GM19043 (cell line): ENCODE measurements at regions not wholly inside any gene's neighbourhood (a gene's known extent, or its start where the extent isn't known, plus 50 kb on each side); places are given as distances from the start of the nearest gene placed in this dataset.
"Not testable (repeated sequence)": the region's sequence is repeated elsewhere in the genome, so short reads cannot be mapped to it uniquely, and the experiment has no call there.

Experiments used
- ATAC-seq: cut with Tn5 transposase; IDR thresholded peaks from one replicate; pipeline ENCODE4 v1.9.1; 2021; ENCODE audit warnings: low read depth; ENCODE audit not compliant: unreplicated experiment

DNA sequence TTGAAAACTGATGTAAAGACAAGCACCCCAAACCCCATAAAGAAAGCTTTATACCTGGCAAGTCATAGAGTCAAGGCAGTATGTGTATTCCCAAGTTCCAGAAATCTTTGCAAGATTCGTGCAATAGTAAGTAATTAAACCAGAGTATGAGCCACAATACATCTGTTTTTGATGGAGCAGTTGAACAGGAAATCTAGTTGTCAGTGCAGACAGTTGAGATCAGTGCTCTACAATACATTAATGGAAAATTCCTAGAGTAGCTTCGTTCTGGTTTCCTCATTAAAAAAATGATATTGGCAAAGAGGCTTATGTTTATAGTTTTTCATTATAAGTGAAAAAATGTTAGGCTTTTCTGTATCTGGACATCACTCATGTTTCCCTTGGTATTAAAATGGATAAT lies 575.3 kb downstream of the TRIML1 start:
- no peak for ATAC-seq

DNA sequence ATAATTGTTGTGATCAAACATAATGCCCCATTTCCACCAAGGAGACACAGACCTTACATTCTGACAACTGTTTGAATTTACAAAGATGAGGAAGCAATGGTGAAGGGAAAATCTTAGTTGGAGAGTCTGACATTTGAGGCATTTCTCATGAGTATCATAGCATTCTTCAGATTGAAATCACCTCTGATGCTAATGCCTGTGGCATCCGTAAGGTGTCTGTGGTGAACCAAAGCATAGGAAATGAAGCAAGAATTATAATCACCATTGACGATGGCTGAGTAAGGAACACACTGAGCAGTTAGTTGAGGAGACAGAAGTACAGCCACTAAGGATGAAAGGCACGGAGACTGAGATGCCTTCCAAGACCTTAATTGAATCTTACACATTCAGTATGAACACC lies 575.7 kb downstream of the TRIML1 start:
- ATAC-seq: no peak

DNA sequence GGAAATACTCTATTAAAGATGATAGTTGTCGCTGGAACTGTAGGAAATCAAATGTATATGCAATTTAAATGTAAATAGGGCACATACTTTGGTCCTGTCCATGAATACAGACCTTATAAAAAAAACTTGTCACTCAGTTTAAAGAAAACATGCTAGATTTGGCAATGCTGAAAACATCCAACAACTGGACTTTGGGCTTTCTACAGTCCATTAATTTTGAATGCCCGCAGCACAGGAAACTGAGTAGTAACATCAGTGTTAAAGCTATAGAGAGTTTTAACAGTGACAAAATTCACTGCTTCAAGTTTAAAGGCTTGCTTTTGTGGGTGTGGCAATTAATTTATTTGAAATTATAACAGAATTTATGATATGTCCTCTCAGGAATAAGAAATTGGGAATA lies 578.4 kb downstream of the TRIML1 start:
- ATAC-seq: no peak

DNA sequence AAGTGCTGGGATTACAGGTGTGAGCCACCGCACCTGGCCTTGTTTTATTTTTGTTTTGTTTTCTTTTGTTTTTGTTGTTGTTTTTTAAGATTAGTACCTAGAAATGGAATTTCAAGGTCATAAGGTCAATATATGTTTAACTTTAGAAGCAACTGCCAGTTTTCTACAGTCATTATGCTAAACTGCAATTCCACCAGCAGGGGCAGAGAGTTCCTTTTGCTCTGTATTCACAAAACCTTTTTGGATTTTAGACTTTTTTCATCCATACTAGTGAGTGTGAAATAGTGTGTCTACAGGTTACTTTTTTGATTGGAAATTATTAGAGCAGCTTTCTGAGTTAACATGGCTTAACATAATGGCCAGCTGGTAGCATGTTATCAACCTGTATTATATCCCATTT lies 580.6 kb downstream of the TRIML1 start:
- ATAC-seq: no peak

DNA sequence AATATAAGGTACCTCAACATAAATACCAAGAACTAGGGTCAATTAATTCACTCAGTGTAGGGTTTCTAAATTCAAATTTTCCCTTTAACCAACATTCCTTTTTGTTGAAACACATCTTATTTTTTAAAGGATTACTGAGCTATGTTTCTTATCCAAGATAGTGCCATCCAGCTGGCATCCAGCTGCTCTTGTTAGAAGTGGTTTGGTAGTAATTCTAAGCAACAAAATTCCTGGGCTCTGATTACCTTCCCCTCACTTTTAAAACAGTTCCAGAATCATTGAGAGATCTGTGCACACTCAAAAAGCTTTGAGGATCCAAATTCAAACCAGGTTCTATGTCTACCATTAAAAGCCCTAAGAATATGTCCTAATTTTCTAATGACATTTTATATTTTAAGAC lies 583.7 kb downstream of the TRIML1 start:
- ATAC-seq: no peak

DNA sequence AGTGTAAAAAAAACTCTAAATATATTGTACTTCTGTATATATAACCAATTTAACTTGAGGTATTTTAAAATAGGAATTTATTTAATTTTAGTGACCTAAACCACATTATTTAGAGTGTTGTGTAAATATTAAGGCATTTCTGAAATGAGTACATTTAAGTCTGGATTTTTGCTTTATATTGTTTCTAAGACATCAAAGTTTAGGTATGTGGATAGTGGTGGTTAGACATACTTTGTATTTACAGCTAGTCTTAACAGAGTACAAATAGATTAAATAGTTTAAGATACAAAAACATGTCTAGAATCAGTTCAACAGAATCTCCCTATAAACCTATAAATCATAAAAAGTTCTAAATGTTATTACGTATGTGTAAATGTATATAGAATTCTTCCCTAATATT lies 588.5 kb downstream of the TRIML1 start:
- ATAC-seq: no peak

DNA sequence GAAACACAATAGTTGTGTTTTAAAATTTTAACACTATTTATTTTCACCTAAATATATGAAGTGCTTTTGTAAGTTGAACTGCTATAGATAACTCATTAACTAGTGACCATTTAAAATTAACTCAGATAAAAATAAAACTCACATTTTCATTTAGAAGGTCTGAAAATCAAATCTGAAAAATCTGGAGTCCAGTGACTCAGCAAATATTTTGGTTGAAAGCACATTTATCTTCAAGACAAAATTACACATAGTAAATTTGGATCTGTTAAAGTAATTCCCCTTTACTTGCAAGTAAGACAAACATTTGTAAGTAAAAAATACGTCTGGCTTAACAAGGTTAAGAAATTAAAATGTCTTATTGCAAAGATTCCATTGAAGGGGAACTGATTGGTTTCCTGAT lies 589.1 kb downstream of the TRIML1 start:
- no peak for ATAC-seq

DNA sequence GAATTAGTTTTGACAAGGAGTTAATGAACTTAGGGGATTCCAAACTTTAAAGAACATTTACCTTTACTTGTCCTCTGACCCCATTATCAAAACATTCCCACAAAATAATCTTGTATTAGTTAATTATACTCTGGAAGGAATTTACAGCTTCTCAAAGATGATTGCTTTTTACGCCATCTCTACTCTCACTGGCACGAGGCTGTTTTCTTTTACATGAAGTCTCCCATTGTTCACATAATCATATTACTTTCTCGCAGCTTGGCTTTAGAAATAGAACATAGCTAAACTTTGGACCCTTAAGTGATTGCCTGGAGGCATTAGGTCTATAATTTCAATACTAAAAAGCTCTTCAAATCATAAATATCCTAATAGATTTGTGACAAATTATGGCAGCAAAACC lies 592.9 kb downstream of the TRIML1 start:
- ATAC-seq: no peak

DNA sequence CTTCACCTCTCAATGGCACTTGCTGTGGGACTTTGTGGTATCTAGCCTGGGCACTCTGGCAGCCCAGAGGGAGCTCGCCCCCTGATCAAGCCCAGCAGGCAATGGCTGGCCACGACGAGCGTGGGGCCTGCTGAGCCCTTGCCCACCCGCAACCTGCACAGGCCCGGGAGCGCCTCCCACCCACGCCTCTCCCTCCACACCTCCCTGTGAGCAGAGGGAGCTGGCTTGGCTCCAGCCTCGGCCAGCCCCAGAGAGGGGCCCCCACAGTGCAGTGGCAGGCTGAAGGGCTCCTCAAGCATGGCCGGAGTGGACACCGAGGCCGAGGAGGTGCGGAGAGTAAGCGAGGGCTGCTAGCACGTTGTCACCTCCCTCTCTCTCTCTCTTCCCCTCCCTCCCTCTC lies 595.8 kb downstream of the TRIML1 start:
- ATAC-seq: no peak

DNA sequence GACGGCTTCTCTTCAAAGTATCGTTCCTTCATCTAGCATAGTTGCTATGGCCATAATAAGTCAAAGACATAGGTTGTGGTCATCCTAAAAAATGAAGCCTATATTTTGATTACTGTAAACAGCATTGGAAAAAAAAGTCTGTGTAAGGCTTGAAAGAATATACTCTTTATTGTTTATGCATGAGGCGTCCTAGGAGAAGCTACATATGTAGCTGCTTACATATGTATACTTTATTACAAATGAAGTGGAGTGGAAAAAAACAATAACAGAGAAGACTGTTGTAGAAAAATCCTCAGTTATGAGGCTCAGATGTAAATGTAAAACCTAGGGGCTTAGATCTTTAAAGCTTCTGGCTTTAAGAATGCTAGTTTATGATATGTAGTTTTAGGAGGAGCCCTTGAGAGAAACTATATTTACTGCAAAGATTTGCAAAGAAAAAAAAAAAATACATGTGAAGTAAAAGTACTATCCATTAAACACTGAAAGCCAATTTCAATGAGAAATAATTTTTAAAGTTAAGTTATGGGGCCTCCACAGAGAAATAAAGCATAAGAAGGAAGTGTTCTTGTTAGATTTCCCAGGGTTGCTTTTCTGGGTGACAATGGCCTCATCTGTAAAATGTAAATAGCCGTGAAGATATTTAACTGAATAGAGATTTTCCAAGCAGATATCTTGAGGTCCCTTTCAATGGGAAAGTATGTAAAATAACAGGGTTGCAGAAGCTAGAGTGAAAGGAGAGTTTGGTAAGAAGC lies 598.2 kb downstream of the TRIML1 start:
- no peak for ATAC-seq

DNA sequence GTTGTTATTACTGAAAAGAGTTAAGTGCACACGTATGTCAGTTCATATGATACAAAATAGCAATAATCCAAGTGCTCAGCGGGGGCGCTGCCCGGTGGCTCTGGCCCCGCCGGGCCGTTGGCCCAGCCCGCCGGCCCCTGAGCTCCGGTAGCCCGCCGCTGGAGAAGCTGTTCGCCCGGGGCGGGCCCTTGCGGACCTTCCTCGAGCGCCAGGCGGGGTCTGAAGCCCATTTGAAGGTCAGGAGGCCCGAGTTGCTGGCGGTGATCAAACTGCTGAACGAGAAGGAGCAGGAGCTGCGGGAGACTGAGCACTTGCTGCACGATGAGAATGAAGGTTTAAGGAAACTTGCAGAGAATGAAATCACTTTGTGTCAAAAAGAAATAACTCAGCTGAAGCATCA lies 599.0 kb downstream of the TRIML1 start:
- ATAC-seq: not testable (repeated sequence)

DNA sequence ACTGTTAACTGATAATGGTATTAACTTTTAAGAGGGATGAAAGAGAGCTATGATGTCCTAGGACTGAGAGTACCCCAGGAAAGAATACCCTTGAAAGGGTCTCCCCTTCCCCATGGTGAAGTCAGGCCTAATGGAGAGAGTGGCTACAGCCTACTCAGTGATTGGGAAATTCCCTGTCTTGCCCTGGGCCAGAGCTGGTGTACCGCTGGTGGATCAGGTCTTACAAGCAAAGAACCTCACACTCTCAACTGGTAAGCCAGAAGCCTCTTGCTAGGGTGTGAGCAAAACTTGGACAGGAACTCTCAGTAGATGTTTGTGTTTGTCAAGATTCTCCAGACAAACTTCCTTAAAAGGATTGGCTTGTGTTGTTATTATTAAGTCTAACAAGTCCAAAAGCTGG lies 600.9 kb downstream of the TRIML1 start:
- not testable (repeated sequence) for ATAC-seq

DNA sequence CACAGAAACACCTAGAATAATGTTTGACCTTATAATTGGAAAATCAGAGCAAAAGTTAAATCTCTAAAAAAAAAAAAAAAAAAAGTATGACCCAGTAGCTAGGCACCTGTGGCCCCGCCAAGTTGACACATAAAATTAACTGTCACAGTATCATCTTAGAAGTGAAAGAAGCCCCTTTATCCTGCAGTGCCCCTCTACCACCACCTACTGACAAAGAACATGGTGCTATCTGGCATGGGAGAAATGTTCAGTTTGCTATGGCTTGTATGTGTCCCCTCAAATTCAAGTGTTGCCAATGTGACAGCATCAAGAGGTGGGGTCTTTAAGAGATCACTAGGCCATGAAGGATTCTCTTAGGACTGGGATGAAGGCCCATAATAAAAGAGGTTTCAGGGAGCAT lies 601.5 kb downstream of the TRIML1 start:
- not testable (repeated sequence) for ATAC-seq

DNA sequence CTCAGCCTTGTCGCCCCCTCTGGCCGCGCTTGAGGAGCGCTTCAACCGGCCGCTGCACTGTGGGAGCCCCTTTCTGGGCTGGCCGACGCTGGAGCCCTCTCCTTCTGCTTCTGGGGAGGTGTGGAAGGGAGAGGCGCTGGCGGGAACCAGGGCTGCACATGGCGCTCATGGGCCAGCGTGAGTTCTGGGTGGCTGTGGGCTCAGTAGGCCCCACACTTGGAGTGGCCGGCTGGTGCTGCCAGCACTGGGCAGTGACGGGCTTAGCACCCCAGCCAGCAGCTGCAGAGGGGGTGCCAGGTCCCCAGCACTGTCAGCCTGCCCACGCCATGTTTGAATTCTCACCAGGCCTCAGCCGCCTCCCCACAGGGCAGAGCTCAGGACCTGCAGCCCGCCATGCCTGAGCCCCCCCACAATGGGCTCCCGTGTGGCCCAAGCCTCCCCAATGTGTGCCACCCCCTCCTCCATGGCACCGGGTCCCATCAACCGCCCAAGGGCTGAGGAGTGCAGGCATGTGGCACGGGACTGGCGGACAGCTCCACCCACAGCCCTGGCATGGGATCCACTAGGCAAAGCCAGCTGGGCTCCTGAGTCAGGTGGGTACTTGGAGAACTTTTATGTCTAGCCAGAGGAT lies 615.2 kb downstream of the TRIML1 start:
- ATAC-seq: no peak

DNA sequence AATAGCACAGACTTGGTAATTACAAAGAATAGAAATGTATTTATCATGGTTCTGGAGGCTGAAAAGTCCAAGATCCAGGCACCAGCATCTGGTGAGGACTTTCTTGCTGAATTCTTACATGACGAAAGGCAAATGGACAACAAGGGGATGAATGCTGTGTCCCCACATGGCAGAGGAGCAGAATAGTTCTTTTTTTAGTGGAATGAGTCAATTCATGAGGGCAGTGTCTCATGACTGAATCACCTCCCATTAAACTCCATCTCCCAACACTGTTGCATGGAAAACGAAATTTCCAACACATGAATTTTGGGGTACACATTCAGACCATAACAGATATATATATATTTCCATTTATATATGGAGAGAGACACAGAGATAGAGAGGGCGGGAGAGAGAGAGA lies 628.3 kb downstream of the TRIML1 start:
- ATAC-seq: no peak

DNA sequence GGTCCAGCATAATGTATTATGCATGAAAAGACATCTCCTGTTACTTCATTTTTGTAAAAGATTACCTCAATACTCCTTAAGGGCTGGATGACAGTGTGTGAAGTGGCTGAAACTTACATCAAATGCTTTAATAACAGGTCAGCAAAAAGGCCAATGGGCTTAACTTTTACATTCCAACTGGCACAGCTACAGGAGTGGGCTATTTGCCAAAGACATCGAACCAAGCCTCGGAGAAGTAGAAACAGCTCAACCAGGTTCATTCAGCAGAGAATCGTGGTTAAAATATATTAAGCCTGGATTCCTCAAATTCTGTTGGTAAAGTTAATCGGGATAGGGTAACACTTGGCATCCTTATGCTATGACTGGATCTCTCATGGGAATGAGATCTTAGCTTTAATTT lies 639.7 kb downstream of the TRIML1 start:
- ATAC-seq: no peak

DNA sequence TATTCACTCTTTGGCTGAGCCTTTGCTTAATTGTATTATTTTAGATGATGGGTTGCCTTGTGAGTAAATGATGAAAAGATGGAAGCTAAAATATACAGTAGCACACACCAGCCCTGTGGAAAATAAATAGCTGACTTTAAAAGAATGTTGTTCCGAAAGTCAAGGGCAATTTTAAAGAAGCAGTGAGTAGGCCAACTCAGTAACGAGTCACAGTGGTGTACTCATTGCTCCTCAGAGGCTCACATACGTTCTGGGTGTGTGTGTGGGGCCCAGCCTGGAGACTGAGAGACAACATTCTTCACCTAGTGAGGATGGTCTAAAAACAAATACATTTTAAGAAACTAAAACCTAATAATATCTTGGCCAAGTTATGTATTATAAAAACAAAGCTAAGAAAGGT lies 640.3 kb downstream of the TRIML1 start:
- ATAC-seq: no peak

DNA sequence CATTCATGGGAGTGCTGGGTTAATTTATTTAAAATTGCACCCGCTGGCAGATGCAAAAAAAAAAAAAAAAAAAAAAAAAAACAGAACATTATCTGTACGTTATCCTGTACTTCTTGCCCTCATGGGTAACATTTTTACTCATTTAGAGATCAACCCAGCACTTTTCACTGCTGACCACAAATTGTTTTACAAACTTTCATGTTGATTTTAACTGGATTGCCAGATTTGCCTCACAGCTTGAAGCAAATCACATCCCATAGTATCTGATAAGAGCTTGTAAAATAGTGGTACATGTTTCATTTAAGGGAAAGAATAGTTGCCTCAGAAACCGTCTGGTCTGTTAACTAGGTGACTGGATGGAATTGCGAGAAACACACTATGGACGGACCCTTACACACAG lies 640.8 kb downstream of the TRIML1 start:
- no peak for ATAC-seq

DNA sequence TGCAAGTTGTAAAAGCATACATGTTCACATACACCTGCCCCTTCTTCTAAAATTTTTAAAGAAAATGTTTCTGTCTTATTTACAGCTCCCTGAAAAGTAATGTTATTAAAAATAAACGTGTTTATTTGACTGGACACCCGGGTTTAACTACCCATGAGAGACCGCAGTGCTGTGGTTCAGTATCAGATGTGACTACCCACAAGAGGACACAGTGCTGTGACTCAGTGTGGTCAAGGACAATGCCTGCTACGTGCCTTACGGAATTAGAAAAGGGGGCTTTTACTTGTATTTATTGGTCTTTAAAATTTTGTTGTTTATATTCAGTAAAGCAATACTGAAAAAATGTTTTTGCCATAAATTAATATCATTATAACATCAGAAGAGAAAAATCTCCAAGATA lies 641.4 kb downstream of the TRIML1 start:
- ATAC-seq: no peak

DNA sequence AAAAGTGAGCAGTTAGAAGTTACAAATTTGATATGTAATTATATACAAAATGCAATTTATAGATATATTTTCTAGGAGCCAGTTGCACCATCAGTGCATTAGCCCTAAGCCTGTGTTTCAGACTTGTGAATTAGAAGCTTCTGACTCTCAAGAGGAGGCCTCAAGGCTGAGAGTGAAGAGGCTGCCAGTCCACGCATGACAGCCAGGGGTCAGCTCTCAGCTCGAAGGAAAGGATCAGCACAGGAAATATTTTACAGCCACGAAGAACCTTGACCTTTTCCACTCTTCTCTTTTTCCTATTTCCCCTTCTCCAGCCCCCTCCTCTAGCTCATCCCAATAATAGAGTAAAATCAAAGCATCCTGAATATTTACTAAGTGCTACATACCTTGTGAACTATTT lies 642.4 kb downstream of the TRIML1 start:
- no peak for ATAC-seq

DNA sequence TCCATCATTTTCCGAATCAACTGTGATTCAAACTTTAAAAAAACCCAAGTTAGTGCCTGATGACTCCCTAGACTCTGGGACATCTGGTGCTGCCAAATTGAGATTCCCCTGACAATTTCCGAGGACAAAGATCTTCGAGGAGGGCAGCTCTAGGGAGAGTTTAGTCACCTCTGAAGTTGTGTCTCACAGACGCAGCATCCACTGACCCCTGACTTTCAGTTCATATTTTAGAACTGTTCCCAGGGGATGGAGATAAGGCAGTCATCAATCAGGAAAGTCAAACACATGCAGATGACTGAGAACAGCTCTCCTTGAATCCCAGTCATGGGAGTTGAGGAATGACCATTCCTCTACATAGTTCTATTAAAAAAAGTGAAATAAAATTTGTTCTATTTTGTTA lies 643.9 kb downstream of the TRIML1 start:
- no peak for ATAC-seq

DNA sequence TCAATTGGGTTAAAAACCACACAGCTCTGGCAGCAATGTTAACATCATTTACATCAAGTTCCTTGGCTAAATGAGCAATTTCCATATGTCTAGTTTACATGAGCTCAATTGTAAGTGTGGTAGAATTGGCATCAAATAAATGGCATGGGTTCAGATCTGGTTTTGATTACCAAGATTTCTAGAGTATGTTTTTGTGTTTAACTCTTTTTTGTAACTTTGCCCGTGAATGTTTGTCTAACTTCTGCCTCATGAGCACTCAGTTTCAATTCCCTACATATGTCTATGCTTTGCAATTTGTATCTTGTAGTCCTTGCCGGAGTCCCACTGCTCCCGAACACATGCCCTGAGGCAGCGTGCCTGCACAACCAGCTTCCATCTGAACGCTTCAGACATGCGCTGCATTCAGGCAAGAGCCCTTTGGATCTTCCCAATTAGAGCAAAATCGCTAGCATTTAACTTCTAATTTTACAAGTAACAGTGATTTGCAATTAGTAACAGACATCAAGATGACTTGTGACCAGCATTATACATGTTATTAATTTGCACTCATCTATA lies 644.4 kb downstream of the TRIML1 start:
- ATAC-seq: no peak
